Fibroblast of upper back skin (primary cell): ENCODE measurements at regions not wholly inside any gene's neighbourhood (a gene's known extent, or its start where the extent isn't known, plus 50 kb on each side); places are given as distances from the start of the nearest gene placed in this dataset.

Experiments
- DNase-seq: peaks from one replicate; pipeline ENCODE4 v3.0.0-alpha.2; 2013

- no peak for DNase-seq
Measured at GRCh38 chr7:125547505-125547904, 617.9 kb upstream of the POT1 start.

- DNase-seq, result no peak
Measured at GRCh38 chr7:125530553-125530952, 600.9 kb upstream of the POT1 start.

- DNase-seq, result no peak
Measured at GRCh38 chr7:125529249-125529648, 599.6 kb upstream of the POT1 start.

- DNase-seq, result no peak
Measured at GRCh38 chr7:125526958-125527357, 597.3 kb upstream of the POT1 start.

- DNase-seq, result no peak
Measured at GRCh38 chr7:125526092-125526491, 596.5 kb upstream of the POT1 start.

GRCh38 chr7:125516194-125516593 is 586.6 kb upstream of the POT1 start:
- DNase-seq, result no peak

- no peak for DNase-seq
Measured at GRCh38 chr7:125512373-125512772, 582.7 kb upstream of the POT1 start.

- DNase-seq, result no peak
Measured at GRCh38 chr7:125511310-125511709, 581.7 kb upstream of the POT1 start.

GRCh38 chr7:125506331-125506730 is 576.7 kb upstream of the POT1 start:
- no peak for DNase-seq

GRCh38 chr7:125504848-125505247 is 575.2 kb upstream of the POT1 start:
- DNase-seq, result no peak

GRCh38 chr7:125495997-125496396 is 566.4 kb upstream of the POT1 start:
- no peak for DNase-seq

- no peak for DNase-seq
Measured at GRCh38 chr7:125492521-125492920, 562.9 kb upstream of the POT1 start.

- DNase-seq, result no peak
Measured at GRCh38 chr7:125491137-125491536, 561.5 kb upstream of the POT1 start.

- DNase-seq, result no peak
Measured at GRCh38 chr7:125490167-125490566, 560.5 kb upstream of the POT1 start.

- no peak for DNase-seq
Measured at GRCh38 chr7:125485223-125485622, 555.6 kb upstream of the POT1 start.

GRCh38 chr7:125484755-125485154 is 555.1 kb upstream of the POT1 start:
- DNase-seq, result no peak

- DNase-seq, result no peak
Measured at GRCh38 chr7:125481323-125481722, 551.7 kb upstream of the POT1 start.

- DNase-seq, result no peak
Measured at GRCh38 chr7:125480762-125481161, 551.1 kb upstream of the POT1 start.

GRCh38 chr7:125468855-125469174 is 539.2 kb upstream of the POT1 start:
- no peak for DNase-seq

GRCh38 chr7:125467996-125468854 is 538.6 kb upstream of the POT1 start:
- DNase-seq, result no peak

GRCh38 chr7:125465527-125465926 is 535.9 kb upstream of the POT1 start:
- no peak for DNase-seq

- DNase-seq, result no peak
Measured at GRCh38 chr7:125462615-125463014, 533.0 kb upstream of the POT1 start.

GRCh38 chr7:125459038-125459437 is 529.4 kb upstream of the POT1 start:
- no peak for DNase-seq

- no peak for DNase-seq
Measured at GRCh38 chr7:125450749-125451148, 521.1 kb upstream of the POT1 start.

GRCh38 chr7:125445836-125446235 is 516.2 kb upstream of the POT1 start:
- no peak for DNase-seq
